Fibroblast of peridontal ligament (primary cell): ENCODE measurements at regions not wholly inside any gene's neighbourhood (a gene's known extent, or its start where the extent isn't known, plus 50 kb on each side); places are given as distances from the start of the nearest gene placed in this dataset.

ENCODE experiments used
- DNase-seq: peaks from one replicate; pipeline ENCODE4 v3.0.0-alpha.2; 2010; ENCODE audit errors: extremely low read depth

DNA sequence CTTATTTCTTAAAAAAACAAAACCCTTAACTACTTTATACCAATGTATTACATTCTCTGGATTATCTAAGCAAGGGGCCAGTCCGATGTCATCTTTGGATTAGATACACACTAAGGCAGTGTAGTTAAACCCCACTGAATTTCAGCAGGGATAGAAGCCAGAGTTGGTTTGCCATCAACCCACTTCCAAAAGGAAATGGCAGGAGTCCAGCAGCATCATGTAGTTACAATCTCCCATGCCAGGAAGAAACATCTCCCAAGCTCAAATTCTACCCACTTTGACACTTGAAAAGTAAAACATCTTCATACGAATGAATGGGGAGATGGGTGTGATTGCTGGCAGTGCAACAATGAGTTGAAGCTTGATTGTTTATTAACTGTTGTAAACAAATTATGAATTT is 203.5 kb upstream of the PLXNC1 start:
- DNase-seq = peak; percentile 28

DNA sequence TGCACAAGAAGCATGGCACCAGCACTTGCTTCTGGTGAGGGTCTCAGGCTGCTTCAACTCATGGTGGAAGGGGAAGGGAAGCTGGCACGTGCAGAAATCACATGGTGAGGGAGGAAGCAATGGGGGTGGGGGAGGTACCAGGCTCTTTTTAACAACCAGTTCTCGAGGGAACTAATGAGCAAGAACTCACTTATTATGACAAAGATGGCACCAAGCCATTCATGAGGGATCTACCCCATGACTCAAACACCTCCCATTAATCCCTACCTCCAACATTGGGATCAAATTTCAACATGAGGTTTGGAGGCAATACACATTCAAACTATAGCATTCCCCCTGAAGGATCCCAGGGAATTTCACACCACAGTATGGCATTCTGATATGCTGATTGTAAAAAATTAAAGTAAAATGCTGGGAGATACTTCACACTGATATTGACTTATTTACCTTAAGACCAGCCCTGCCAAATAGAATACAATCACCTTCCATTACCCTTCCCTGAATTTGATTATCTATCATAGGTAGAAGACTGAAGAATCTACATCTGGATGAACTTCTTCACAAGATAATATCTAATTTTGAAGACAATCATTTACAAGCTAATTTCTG is 201.7 kb upstream of the PLXNC1 start:
- peak; percentile 57 for DNase-seq

DNA sequence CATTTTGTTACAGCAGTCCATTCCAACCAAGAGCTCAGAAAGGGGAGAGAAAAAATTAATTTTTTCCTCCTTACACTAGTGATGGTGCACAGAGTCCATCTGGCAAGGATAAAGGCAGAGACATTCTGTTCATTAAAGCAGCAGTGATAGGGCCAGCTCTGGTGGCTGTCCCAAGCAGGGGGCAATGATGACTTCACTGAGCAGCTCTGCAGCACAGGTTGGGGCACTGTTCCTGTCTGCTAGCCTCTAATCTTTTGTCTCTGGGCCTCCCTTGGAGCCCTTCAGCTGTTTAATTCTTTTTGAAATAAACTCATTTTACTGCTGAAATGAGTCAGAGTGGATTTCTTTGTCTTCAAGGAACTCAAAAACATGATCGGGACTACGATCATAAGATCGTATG is 200.9 kb upstream of the PLXNC1 start:
- DNase-seq = no peak

DNA sequence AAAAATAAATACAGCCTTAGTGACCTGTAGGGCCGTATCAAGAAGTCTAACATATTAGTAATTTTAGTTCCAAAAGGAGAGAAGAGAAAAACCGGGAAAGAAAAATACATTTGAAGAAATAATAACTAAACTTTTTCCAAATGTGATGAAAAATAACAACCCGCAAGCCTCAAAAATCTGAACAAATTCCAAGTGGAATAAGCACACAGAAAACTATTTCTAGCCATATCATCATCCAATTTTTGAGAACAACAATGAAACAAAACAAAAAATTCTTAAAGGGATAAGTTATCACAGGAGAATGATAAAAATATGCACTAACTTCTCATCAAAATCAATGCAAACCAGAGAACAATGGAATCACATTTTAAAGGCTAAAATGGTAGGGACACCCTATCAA is 198.1 kb upstream of the PLXNC1 start:
- DNase-seq = peak; percentile 76

DNA sequence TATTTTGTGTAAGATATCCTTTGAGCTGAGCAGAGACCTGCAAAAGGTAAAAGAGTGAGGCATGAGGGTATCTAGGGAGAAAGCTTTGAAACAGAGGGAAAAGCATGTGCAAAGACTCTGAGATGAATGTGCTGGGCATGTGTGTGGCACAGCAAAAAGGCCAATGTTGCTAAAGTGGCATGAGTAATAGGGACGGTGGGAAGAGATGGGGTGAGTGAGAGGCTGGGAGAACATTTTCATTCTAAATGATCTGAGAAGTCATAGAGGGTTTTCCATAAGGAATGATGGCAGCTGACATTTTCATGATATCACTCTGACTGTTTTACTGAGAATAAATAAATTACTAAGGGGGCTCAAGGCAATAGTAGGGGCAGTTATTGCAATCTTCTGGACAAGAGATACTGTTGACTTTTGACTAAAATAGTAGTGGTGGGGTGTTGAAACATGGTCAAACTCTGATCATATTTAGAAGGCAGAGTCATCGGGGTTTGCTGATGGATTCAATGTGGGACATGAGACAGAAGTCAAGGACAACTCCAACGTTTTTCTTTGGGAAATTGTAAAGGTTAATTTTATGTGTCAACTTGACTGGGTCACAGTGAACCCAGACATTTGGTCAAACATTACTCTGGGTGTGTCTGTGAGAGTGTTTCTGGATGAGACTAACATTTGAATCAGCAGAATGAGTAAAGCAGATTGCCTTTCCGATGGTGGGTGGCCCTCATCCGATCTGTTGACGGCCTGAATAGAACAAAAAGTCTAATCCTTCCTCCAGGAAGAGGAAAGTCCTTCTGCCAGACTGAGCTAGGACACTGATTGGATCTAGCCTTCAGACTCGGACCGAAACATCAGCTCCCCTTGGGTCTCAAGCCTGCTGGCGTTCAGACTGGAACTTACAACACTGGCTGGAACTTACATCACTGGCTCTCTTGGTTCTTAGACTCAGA is 193.9 kb upstream of the PLXNC1 start:
- peak; percentile 73 for DNase-seq

DNA sequence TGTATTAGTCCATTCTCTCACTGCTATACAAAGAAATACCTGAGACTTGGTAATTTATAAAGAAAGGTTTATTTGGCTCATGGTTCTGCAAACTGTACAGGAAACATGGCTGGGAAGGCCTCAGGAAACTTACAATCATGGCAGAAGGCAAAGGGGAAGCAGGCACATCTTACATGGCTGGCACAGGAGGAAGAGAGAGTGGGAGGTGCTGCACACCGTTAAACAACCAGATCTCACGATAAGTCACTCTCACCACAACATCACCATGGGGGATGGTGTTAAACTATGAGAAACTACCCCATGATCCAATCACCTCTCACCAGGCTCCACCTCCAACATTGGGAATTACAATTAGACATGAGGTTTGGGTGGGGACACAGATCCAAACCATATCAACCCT is 191.8 kb upstream of the PLXNC1 start:
- DNase-seq = no peak

DNA sequence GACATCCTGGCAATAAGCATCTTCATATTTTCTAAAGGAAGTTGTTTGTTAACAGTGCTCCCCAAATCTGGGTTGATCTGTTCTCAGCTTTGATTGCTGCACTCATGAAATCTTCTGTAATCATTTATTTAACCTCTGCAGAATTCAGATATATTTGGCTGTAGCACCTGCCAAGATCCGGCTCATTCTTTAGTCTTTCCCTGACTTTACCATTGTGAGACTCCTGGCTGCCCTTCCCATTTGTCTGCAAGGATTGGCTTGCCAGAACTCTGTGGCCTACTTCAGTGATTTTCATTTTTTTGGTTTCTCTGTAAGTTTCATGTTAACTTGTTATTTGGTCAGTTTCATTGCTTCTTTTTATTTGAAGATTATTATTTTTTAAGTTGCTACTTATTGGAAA is 191.2 kb upstream of the PLXNC1 start:
- DNase-seq = peak; percentile 47

DNA sequence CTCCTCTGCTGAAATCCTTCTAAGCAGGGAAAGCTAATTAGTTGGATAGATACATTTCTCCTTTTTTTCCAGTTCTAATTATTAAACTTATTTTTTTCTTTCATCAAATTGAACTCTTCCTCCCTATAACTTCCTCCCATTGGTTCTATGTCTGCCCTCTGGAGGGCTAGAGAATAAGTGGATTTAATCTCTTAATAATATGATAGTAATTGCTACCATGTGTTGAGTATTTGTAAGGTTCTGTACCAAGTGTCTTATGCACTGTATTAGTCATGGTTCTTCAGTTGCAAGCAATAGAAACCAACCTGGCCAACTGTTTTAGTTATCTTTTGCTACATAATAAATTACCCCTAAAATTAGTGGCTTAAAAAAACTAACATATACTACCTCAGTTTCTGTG is 190.5 kb upstream of the PLXNC1 start:
- no peak for DNase-seq

DNA sequence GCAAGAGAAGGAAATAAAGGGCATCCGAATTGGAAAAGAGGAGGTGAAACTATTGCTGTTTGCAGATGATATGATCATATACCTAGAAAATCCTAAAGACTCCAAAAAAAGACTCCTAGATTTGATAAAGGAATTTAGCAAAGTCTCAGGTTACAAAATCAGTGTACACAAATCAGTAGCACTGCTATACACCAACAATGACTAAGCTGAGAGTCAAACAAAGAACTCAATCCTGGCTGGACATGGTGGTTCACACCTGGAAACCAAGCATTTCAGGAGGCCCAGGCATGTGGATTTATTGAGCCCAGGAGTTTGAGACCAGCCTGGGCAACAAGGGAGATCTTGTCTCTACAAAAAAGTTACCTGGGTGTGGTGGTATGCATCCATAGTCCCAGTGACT is 188.7 kb upstream of the PLXNC1 start:
- DNase-seq = no peak

DNA sequence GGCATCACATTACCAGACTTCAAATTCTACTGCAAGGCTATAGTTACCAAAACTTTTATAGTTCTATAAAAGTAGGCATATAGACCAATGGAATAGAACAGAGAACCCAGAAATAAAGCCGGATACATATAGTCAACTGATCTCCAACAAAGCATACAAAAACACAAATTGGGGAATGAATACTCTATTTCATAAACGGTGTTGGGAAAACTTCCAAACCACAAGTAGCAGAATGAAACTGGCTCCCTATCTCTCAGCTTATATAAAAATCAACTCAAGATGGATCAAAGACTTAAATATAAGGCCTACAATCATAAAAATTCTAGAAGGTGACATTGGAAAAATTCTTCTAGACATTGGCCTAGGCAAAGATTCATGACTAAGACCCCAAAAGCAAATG is 187.9 kb upstream of the PLXNC1 start:
- DNase-seq = peak; percentile 85

DNA sequence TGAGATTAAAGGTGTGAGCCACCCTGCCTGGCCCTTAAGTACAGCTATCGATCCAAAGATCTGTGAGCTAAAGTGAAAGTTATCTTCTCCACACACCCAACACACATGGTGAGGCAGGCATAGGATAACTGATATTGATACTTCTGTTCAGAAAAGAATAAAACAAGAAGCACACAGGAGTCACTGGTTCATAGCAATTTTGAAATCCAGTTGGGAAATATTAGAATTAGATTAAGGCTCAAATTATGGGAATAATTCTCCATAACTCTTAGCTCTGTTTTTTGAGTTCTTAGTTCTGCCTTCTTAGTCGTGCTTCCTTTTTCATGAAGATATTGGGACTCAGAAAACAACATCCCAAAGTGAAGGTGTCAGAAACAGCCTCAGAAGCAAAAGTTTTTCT is 186.0 kb upstream of the PLXNC1 start:
- no peak for DNase-seq

DNA sequence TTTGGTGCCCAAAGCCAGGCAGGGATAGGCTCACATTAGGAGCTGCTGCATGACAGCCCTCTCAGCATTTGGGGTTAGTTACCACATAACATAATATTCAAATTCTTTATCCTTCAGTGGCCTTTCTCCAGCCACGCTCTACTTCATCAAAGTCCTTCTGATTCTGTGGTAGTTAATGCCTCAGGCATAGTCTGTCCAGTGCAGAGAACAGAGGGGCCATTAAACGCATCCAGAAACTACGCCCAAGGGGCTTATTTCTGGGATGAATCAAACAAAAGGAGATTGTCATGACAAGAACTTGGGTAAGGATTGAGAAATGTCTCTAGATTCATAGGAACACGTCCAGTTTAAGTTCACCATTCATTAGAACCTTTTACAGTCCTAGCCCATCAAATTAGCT is 183.4 kb upstream of the PLXNC1 start:
- no peak for DNase-seq

DNA sequence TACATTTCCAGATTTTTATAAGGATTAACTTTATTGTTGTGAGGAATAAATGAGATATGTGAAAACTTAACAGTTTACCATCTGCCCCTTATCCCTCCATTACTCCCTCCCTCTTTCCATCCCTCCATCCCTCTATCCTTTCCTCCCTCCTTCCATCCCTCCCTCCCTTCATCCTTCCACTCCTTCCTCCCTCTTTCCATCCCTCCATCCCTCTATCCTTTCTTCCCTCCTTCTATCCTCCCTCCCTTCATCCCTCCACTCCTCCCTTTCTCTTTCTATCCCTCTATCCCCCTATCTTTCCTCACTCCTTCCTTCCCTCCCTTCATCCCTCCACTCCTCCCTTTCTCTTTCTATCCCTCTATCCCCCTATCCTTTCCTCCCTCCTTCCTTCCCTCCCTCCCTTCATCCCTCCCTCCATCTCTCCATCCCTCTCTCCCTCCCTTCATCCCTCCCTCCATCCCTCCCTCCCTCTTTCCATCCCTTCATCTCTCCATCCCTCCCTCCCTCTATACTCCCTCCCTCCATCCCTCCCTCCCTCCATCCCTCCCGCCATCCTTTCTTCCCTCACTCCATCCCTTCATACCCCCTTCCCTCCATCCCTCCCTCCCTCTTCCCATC is 181.8 kb upstream of the PLXNC1 start:
- DNase-seq = no peak

DNA sequence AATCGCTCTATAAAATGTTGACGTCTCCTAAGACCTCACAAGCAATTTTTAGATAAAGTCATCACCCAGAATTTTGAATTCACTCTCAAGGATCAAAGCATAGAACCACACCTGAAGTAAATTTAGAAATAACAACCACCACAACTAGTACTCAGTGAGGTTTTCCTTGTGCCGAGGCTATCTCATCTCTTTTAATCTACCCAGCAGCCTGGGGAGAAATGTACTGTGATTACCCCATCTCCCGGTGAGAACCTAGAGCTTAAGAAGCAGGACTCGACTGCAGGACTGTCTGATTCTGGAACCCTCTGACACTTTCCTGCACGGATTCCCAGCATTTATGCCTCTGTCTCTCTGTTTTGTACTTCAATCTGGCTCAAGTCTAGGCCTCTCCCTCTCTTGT is 180.9 kb upstream of the PLXNC1 start:
- DNase-seq = no peak

DNA sequence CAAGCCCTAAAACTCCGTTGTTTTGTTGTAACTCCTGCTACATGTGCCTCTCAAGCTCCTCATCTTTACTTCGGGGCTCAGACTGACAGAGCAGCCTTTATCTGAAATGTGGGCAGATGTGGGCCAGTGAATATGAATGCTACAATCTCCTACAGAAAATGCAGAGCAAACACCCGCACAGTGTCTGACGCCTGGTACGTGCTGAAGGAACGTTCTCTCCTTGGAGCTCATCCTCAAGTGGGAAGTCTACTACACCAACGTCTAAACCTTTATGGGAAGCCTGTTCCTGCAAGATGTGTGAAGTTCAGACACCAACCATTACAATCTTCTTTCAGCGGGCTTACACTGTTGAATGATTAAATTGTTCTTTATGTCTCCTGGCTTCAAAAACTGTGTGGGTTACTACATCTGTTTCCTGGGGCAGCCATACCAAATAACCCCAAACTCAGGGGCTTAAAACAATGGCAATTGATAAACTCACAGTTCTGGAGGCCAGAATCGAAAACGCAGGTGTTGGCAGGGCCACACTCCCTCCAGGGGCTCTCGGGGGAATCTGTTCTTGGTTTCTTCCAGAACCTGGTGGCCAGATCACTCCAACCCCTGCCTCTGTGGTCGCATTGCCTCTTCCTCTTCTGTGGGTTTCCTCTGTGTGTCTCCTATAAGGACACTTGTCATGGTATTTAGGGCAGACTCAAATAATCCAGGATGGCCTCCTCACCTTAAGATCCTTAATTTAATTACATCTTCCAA is 179.7 kb upstream of the PLXNC1 start:
- no peak for DNase-seq

DNA sequence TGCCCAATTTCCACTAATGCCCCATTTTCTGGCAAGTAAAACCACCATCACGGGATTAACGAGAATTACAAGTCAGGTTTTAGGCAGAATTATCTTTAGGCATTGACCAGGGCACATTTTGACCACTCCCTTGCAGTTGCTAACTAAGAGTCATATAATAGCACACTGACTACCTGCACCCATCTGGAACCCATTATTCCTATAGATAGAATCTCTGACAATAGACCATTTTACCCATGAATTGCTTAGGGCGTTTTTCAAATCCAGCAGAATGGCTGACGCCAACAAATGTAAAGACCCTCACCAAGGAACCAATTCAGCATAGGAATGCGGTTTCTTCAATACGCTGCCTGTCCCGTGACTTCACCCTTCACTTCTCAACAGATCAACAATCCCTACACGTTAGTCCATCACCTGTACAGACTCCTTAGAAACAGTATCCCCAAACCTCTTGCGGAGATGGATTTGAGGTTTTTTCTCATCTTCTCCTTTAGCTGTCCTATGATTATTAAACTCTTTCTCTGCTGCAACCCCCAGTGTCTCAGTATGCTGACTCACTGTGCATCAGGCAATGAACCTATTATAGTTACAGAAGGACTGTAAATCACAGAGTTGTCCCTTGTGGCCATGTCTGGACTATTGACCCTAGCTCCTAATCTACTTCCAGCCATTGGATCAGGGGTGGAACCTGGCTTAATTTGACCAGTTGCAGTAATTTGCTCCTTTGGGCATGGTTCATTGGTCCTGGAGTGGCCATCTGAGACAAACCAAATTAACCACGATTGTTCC is 177.3 kb upstream of the PLXNC1 start:
- DNase-seq = no peak

DNA sequence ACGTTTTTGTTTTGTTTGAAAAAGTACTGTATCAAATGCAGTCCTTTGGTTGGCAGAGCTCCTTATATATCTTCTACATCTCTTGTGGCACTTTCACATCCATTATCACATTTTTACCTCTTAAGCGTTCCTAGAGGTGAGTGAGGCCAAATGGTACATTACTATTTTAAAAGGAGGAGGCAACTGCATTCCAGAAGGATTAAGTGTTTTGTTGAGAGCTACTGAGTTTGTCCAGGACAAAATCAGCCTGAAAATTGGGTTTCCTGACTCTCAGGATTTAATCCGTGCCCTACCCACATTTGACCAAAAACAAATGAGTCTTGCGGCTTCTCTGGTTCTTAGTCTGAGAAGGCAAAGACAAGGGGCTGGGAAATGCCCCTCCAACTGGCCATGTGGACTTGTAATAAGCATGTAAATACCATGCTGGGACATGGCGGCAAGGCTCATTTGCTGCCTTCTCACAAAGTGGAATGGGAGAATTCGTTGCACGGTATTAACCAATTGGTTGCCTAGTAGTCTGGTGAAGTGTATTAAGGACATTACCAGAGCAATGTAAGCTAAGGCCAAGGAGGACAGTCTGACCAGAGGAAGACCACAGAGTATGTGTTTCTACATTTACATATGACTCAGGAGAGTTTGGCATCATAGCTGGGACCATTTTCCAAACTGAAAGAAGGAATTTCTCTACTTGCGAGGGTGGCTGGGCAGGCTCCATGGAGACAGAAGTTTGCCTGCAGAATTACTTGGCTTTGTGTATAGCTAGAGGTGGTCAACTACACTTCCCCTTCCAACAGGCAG is 175.8 kb upstream of the PLXNC1 start:
- DNase-seq = peak; percentile 85

DNA sequence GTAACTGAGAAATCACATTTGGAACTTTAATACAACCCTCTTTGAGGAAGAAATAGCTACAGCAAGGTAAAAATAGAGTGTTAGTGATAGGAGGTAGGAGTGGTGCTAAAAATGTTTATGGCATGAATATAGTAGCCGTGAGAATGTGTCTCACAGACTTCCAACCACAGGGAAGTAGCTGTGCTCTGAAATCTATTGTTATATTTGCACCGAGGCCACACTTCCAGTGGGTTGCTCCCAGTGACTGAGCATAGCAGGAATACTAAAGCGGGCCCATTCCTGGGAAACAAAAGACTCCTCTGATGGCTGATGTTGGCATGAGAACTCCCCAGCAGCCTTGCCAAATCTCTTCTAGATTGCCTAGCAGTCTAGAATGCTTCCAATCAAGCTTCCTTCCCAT is 174.1 kb upstream of the PLXNC1 start:
- no peak for DNase-seq

DNA sequence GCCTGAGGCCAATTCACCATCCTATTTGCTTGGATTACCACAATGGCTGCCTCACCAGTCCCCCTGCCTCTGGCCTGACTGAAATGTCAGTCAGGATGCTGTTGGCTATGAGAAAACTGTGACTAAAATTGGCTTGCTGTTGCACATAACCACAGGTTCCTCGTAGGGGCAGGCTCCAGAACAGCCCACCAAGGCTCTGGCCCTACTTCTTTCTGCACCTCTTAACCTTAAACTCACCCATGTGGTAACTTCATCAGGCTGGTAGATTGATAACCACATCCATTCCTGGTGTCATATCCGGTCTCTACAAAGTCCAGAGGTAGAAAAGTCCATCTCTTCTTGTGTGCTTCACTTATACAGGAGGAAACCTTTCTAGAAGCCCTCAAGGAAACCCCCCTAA is 172.4 kb upstream of the PLXNC1 start:
- no peak for DNase-seq

DNA sequence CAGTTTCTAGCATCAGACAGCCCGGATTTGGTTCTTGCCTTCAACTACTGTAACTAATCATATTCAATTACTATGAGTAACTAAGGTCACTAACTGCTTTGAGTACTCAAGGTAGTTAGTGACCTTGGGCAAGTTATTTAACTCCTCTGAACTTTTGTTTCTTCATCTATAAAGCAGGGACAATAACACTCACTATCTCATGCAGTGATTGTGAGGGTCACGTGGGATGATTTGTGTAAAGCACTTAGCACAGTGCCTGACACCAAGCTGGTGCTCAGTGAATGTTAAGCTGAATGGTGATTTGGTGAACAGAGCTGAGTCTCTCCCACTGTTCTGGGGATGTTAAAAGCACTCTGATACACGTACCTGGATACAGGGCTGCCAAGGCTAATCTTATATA is 171.3 kb upstream of the PLXNC1 start:
- DNase-seq = no peak

DNA sequence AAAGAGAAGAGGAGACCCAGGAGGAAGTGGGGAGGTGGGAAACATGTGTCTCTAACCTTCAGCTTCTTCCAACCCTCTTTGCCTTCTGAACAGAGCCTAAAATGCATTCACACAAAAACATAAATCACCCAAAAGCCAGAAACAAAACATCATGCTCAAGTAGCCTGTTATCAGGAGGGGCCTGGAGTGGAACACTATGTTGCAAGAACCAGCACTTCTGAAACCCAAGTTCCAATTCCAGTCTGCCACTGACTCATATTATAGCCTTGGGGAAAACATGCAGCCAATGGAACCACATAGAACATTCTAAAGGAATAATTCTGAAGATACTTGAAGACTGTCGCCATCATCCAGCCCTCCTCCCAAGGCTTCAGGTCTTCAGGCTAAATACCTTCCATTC is 169.8 kb upstream of the PLXNC1 start:
- peak; percentile 85 for DNase-seq
